MG63 (cell line): ENCODE measurements at regions not wholly inside any gene's neighbourhood (a gene's known extent, or its start where the extent isn't known, plus 50 kb on each side); places are given as distances from the start of the nearest gene placed in this dataset.
"Not testable (repeated sequence)": the region's sequence is repeated elsewhere in the genome, so short reads cannot be mapped to it uniquely, and the experiment has no call there.

Experiments
- DNase-seq: peaks from one replicate; pipeline ENCODE4 v3.0.0-alpha.2; 2020
- H3K27me3 ChIP-seq: fragments of 250-450 bp; sonication (Bioruptor Pico); 2 replicates; pipeline ENCODE4 v1.5.1; 2020; ENCODE audit warnings: mild to moderate bottlenecking, moderate library complexity
- H3K36me3 ChIP-seq: fragments of 250-450 bp; sonication (Bioruptor Pico); 2 replicates; pipeline ENCODE4 v1.5.1; 2020; ENCODE audit warnings: mild to moderate bottlenecking, moderate library complexity
- H3K4me3 ChIP-seq: fragments of 250-450 bp; sonication (Bioruptor Pico); 2 replicates; pipeline ENCODE4 v1.5.1; 2020; ENCODE audit warnings: mild to moderate bottlenecking, moderate library complexity
- H3K9me3 ChIP-seq: fragments of 250-450 bp; sonication (Bioruptor Pico); 2 replicates; pipeline ENCODE4 v1.5.1; 2020; ENCODE audit warnings: mild to moderate bottlenecking, moderate library complexity

DNA sequence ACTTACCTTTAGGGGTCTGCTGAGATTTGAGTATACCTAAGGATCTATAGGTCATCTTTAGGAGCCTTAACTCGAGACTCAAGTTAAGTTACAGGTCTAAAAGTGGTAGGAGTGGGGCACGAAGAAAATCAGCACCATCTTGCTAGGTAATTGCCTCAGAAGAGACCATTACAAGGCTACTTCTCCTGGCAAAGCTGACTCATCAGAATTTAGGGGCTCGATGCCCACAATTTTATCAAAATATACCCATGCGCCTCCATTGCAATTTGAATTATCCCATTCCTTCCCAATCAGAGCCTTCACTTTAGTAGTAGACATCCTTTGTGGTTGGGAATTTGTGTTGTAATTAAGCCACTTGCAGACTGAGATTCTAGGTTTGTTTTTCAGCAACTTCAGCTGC lies 1994.3 kb downstream of the MRPL39 start:
- no peaks in the 10 kb centered on the region for H3K36me3 ChIP-seq
- no peak for DNase-seq
- no peak overlapping the region for H3K4me3 ChIP-seq
- H3K27me3 ChIP-seq, result no peaks in the 10 kb centered on the region
- no peaks in the 10 kb centered on the region for H3K9me3 ChIP-seq

DNA sequence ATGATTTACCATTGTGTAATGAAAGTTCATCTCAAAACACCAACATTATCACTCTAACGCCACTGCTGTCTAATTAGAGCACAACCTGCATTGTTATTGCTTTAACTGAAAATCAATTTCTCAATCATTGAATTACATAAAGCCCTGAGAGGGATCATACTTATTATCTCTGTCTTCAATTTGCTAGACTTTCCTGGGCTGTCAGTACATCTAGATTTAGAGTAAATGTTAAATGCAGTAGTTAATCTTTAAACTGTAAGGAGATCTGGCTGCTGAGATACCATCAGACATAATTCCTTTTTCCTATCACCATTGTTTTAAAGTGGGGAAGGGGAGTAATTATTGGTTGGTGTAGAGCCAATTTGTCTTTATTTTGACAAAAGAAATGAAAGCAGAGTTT lies 1995.1 kb downstream of the MRPL39 start:
- Histone ChIP-seq H3K27me3 (no peaks in the 10 kb centered on the region), H3K4me3 (no peak overlapping the region), H3K9me3 (no peaks in the 10 kb centered on the region), H3K36me3 (no peaks in the 10 kb centered on the region)
- no peak for DNase-seq

DNA sequence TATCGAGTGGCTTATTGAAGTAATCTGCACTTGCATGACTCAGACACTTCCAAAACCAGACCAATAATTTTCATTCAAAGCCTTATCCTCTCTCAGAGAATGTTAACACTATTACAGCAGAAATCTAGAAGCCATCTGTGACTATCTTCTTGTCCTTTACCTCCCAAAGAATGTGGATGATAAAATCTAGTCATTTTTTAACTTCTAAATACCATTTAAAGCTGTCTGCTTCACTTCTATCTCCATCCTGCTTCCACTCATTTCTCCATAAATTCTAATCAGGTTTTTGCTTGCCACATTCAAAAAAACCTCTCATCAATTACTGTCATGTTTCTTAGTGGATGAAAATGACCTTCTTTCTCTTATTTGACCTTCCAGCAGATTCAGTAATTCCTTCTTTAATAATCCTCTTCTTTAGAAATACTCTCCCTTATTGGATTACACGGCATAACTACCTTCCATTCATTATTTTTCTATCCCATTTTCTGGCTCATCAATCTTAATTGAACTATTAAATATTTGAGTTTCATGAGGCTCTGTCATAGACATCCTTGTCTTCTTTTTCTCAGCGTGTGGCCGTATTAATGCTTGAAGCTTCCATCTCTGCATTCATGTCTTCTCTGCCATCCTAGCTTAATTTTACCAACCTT lies 1999.4 kb downstream of the MRPL39 start:
- H3K36me3 ChIP-seq, result no peaks in the 10 kb centered on the region
- DNase-seq, result no peak
- no peaks in the 10 kb centered on the region for H3K27me3 ChIP-seq
- H3K9me3 ChIP-seq, result no peaks in the 10 kb centered on the region; the same call in 1 of the 2 replicates
- no peak overlapping the region for H3K4me3 ChIP-seq

DNA sequence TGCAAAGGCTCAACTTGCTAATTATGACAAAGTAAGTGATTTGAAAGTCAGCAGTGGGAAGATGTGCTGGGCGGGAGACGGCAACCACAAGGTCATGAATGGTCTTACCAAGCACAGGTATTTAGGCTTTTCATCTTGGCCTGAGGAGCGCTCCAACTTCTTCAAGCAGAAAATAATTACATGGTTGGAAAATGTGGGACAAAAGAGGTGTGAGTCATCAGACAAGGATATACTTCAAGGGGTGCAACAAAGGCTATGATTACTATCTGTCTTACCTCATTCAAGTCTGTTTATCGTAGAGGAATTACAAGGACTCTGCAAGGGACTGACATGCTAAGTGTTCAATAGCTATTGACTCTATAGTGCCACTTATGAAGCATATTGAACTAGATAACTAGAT lies 2005.7 kb downstream of the MRPL39 start:
- Histone ChIP-seq H3K36me3 (no peaks in the 10 kb centered on the region), H3K27me3 (no peaks in the 10 kb centered on the region), H3K9me3 (no peaks in the 10 kb centered on the region; the same call in 1 of the 2 replicates), H3K4me3 (no peak overlapping the region)
- DNase-seq, result no peak

DNA sequence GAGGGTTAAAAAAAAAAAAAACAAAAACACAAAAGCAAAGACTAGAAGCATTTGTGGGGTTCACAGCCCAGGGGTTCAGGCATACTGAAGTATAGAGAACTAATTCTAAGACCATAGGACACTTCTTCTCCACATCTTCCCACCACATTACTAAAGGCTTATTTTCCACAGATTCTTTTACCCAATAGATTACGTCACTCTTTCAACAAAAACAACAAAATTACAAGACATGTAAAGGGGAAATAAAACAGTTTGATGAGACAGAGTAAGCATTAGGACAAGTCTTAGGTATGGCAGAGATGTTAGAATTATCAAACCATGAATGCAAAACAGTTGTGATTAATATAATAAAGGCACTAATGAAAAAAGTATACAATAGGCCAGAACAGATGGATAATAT lies 2013.7 kb downstream of the MRPL39 start:
- DNase-seq, result no peak
- no peaks in the 10 kb centered on the region for H3K9me3 ChIP-seq
- H3K4me3 ChIP-seq, result no peak overlapping the region
- no peaks in the 10 kb centered on the region for H3K36me3 ChIP-seq
- H3K27me3 ChIP-seq, result no peaks in the 10 kb centered on the region

DNA sequence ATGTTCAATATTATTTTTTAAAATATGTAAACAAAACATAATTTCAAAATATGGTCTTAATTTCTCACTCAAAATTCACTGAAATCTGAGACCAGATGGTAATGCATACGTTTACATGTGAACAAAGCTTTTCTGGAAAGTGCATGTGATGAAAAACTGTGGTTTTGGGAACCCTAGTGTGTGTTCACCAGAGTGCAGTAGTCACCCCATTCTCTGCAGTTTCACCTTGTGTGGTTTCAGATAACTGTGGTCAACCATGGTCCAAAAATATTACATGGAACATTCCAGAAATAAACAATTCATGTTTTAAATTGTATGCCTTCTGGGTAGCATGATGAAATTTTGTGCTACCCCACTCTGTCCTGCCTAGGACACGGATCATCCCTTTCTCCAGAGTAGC lies 2021.9 kb downstream of the MRPL39 start:
- Histone ChIP-seq H3K4me3 (no peak overlapping the region), H3K27me3 (no peaks in the 10 kb centered on the region)
- no peak for DNase-seq

DNA sequence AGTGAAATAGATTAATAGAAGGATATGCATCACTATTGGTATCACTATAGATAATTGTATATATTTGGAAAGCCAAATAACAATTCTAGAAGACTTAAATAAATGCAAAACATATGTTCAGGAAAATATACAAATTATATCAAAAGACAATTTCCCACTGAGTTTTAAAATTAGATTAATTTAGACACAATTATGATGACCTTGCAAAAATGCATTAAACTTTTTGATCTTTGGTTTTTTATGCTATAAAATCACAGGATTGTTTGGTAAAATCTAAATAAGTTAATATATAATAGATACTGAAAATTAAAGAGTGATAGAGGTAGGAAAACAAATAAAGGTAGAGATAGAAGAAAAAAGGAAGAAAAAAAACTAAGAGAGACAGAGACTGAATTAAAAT lies 2027.7 kb downstream of the MRPL39 start:
- DNase-seq, result no peak
- no peaks in the 10 kb centered on the region for H3K9me3 ChIP-seq
- H3K27me3 ChIP-seq, result no peaks in the 10 kb centered on the region
- no peak overlapping the region for H3K4me3 ChIP-seq
- no peaks in the 10 kb centered on the region for H3K36me3 ChIP-seq

More for the DNA sequence above, 2021.9 kb downstream of the MRPL39 start:
- H3K36me3 ChIP-seq, result no peaks in the 10 kb centered on the region
- no peaks in the 10 kb centered on the region for H3K9me3 ChIP-seq

DNA sequence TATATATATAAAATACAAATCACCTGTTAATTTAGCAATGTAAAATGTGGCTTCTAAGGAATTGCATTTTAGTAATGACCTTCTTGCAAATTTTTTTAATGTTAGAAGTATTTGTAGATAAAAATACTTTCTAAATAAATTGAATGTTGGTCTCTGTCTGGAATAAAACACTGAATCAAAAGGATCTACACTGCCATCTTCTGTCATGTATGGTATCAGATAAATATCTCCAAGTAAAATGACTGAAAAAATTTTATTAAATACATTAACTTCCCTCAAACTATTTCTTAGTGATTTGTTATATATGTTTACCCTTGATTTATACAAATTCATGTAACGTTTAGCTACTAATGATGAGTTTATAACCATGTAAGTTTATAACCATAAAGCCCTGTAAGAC lies 2029.3 kb downstream of the MRPL39 start:
- no peak overlapping the region for H3K4me3 ChIP-seq
- H3K36me3 ChIP-seq, result no peaks in the 10 kb centered on the region
- H3K27me3 ChIP-seq, result no peaks in the 10 kb centered on the region
- DNase-seq, result no peak
- no peaks in the 10 kb centered on the region for H3K9me3 ChIP-seq

DNA sequence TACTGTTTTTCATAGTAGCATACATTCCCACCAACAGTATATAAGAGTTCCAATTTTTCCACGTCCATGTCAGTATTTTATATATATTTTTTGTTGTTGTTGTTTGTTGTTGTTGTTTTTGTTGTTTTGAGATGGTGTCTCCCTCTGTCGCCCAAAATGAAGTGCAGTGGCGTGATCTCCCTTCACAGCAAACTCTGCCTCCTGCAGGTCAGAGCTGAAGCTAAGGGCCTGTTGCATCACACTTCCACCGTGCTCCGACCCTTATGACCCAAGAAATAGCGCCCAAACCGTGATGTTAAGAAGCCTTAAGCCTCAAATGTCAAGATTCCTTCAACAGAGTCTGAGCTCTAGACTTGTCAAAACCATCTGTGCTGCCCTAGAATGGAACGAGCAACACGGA lies 2032.3 kb downstream of the MRPL39 start:
- Histone ChIP-seq H3K36me3 (no peaks in the 10 kb centered on the region), H3K27me3 (no peaks in the 10 kb centered on the region), H3K9me3 (no peaks in the 10 kb centered on the region), H3K4me3 (no peak overlapping the region)
- no peak for DNase-seq

DNA sequence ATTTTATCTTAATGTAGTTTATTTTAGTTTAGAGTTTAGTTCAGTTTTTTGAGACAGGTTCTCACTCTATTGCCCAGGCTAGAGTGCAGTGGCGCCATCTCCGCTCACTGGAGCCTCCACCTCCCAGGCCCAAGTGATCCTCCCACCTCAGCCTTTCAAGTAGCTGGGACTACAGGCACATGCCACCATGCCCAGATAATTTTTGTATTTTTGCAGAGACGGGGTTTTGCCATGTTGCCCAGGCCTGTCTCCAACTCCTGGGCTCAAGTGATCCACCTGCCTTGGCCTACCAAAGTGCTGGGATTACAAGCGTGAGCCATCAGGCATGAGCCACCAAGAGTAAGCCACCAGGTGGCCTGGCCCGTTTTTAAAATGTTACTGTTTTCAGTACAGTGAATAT lies 2058.4 kb downstream of the MRPL39 start:
- H3K27me3 ChIP-seq, H3K36me3 ChIP-seq, H3K9me3 ChIP-seq, DNase-seq, H3K4me3 ChIP-seq: not testable (repeated sequence)

DNA sequence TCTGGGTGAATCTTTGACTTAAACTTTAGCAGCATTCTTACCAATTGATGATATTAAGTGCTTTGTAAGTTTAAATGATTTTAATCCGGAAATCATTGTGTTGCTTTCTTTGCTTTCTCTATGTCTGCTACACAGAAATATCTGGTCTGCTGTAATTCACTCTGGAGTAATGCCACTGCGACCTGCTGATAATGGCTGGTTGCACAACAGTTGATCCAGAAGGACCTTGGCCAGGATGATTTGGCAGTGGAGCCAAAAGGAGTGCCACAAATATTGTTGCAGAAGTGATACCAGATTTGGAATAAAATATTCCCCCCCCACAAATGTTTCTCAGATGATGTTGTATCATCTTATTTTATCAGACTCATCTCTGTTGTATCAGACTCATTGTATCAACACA lies 2063.9 kb downstream of the MRPL39 start:
- DNase-seq, result peak; percentile 3
- H3K27me3 ChIP-seq, result no peaks in the 10 kb centered on the region

DNA sequence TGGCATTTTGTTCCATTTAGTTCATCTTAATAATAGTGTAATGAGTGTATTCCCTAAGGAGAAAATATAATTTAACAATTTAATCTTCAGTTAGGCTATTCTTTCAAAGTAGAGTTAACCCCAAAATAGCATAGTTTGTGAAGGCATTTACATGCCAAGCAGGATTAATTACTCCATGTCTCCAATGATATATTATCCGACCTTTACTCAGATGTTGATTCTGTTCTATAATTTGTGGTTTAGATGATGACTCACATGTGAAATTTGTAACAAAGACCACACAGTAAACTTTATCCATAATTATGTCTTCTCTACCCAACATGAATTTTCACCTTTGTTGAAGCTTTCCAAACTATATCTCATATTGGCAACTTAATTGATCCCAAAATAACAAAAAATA lies 2065.2 kb downstream of the MRPL39 start:
- no peaks in the 10 kb centered on the region for H3K9me3 ChIP-seq
- DNase-seq, result no peak

More for the DNA sequence above, 2063.9 kb downstream of the MRPL39 start:
- H3K4me3 ChIP-seq, result no peak overlapping the region
- no peaks in the 10 kb centered on the region for H3K36me3 ChIP-seq
- H3K9me3 ChIP-seq, result no peaks in the 10 kb centered on the region

DNA sequence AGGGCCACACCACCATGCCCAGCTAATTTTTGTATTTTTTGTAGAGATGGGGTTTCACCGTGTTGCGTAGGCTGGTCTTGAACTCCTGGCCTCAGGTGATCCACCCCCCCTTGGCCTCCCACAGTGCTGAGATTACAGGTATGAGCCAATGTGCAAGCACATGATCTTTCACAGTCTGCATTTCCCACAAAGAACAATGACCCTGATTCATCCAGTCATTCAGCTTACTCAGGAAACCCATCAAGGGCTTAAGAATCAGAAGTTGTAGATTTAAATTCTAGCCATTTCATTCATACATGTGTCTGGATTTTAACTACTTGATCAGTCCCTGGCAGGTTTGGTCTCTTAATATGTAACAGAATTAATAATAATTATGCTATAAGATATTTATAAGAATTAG lies 2065.7 kb downstream of the MRPL39 start:
- DNase-seq, result no peak
- no peaks in the 10 kb centered on the region for H3K9me3 ChIP-seq
- H3K27me3 ChIP-seq, result no peaks in the 10 kb centered on the region
- H3K4me3 ChIP-seq, result no peak overlapping the region
- no peaks in the 10 kb centered on the region for H3K36me3 ChIP-seq

More for the DNA sequence above, 2065.2 kb downstream of the MRPL39 start:
- H3K4me3 ChIP-seq, result no peak overlapping the region
- H3K27me3 ChIP-seq, result no peaks in the 10 kb centered on the region
- H3K36me3 ChIP-seq, result no peaks in the 10 kb centered on the region

DNA sequence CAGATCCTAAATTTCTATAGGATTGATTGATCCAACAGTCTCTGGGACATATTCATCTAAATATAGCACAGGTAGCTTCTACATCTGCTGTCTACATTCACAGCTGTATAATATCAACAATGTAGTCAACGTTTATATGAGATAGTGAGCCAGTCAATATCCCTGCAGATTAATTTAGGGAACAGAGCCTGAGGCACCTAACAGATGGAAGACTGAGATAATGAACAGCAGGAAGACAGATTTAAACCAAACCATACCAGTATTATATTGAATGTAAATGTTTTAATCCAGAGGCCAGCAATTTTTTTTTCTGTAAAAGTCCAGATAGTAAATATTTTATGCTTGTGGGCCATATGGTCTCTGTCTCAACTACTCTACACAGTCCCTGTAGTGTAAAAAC lies 2072.4 kb downstream of the MRPL39 start:
- Histone ChIP-seq H3K27me3 (no peaks in the 10 kb centered on the region), H3K9me3 (no peaks in the 10 kb centered on the region), H3K4me3 (no peak overlapping the region), H3K36me3 (no peaks in the 10 kb centered on the region)
- DNase-seq, result no peak

DNA sequence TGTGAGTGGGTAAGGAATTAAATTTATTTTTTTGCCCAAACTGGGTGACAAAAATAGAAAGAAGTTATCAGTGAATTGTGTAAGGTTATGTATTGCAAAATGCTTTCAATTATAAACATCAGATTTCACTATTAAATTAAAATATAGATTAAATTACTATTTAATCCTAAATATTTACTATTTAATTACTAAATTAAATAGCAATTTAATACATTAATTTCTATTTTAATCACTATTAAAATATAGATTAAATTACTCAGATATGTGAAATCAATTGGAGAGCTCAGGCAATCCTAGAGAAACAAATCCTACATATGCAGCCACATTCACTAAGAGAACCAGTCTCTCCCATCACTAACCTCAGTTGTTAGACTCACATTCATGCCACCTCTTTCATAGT lies 2075.8 kb downstream of the MRPL39 start:
- Histone ChIP-seq H3K27me3 (no peaks in the 10 kb centered on the region), H3K9me3 (no peaks in the 10 kb centered on the region), H3K36me3 (no peaks in the 10 kb centered on the region), H3K4me3 (no peak overlapping the region)
- DNase-seq, result no peak

DNA sequence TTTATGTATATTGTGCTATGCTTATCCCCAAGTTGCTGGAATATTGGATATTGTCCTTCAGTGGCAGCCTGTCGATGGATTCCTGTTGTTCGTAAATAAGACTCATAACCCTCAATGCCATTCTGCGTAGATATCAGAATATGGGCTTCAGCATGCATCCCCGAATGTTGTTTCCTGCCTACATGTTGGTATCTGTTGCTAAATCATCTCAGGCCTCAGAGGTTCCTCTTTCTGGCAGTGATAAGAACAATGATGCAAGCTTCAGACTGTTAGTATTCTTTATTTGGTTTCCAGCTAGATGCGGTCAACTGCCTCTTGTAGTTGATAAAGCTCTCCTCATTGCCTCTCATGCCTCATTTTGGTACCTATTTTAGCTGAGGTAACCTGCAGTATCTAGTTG lies 2082.6 kb downstream of the MRPL39 start:
- DNase-seq, result no peak
- Histone ChIP-seq H3K36me3 (no peaks in the 10 kb centered on the region), H3K4me3 (no peak overlapping the region), H3K9me3 (no peaks in the 10 kb centered on the region), H3K27me3 (no peaks in the 10 kb centered on the region)

DNA sequence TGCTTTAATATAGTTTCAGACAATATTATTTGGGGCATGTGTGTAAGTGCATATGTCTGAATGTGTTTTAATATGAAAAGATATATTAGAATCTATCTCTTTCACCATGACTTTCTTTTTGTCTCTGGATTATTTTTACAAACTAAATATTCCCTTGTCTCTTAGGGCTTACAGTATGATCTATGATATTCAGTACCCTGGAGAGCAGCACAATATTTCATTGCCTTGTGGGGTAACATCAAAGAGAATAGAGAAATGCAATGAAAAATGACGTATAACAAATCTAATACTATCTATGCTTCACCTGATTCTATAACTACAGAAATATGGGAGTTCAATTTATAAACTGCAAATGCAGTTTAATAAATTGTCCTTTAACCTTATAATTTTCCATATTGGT lies 2084.5 kb downstream of the MRPL39 start:
- no peaks in the 10 kb centered on the region for H3K9me3 ChIP-seq

DNA sequence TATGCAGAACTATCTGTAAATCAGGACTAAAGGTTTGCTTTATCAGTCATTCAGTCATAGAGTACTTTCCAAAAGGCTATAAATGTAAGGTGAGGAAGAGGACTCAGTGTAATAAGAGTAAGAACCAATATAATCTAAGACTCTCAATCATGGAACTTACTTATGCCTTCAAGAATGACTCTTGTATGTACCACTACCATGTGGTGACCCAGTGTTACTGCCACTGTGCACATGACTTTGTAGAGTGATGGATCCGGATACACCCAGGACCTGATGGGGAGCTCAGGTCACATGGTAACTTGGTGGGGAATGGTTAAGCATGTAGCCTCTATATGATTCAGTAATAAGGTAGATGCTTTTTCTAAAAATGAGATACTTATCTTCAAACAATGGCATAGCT lies 2099.8 kb downstream of the MRPL39 start:
- no peaks in the 10 kb centered on the region for H3K9me3 ChIP-seq
- DNase-seq, result no peak
- H3K36me3 ChIP-seq, result no peaks in the 10 kb centered on the region
- H3K27me3 ChIP-seq, result no peaks in the 10 kb centered on the region
- no peak overlapping the region for H3K4me3 ChIP-seq

More for the DNA sequence above, 2084.5 kb downstream of the MRPL39 start:
- no peak for DNase-seq
- H3K36me3 ChIP-seq, result no peaks in the 10 kb centered on the region
- H3K4me3 ChIP-seq, result no peak overlapping the region
- no peaks in the 10 kb centered on the region for H3K27me3 ChIP-seq

DNA sequence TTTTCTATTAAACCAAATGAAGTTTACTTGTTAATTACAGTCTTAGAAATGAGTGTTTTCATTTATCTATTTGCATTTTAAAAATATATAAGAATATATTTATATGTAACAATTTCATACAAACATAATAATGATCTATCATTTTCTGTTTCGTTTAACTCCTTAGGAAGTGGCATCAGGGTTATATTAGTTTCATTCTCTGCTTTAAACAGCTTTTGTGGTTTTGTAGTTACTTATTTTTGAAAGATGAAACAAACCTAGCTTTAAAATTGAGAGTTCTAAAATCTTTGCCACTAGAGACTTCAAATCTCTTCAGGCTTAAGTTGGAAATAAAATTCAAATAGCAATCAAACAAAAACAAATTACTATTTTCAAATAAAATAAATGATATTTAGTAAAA lies 2110.6 kb downstream of the MRPL39 start:
- no peak overlapping the region for H3K4me3 ChIP-seq
- no peaks in the 10 kb centered on the region for H3K9me3 ChIP-seq
- no peaks in the 10 kb centered on the region for H3K27me3 ChIP-seq
- no peak for DNase-seq
- no peaks in the 10 kb centered on the region for H3K36me3 ChIP-seq
